Breast epithelium (tissue), 3 donors: ENCODE measurements at regions not wholly inside any gene's neighbourhood (a gene's known extent, or its start where the extent isn't known, plus 50 kb on each side); places are given as distances from the start of the nearest gene placed in this dataset.

Experiments
- POLR2A ChIP-seq: fragments of 450-650 bp; IDR thresholded peaks from one replicate; pipeline ENCODE4 v1.6.1; 2016; ENCODE audit warnings: antibody characterized with exemption, mild to moderate bottlenecking, moderate library complexity
- TF ChIP-seq, protein P1 (sequence below), 3 donors: fragments of 450-650 bp; IDR thresholded peaks; one replicate each; pipeline ENCODE4 v1.5.1; 2016 to 2017; ENCODE audit warnings: antibody characterized with exemption in 3 of 3, mild to moderate bottlenecking in 3 of 3, moderate library complexity in 3 of 3

DNA sequence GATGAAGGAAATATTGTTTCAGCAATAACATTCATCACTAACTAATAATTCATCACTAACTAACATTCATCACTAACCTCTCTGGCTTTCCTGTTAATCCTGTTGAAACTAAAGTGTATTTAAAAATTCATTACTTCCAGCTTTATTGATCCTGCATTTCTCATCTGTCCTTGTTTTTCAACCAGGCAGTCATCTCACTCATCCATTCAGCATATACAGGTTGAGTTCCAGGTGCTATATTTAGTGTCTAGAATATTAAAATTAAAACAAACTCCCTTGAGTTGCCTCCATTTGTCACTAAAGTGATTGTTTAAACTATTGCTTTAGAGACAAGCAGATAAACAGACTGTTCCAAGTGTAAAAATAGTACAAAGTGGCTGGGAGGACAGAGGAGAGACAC lies 58.1 kb downstream of the ATXN7L3B start:
- no peak for TF ChIP-seq POLR2A
- TF ChIP-seq, protein P1, sequence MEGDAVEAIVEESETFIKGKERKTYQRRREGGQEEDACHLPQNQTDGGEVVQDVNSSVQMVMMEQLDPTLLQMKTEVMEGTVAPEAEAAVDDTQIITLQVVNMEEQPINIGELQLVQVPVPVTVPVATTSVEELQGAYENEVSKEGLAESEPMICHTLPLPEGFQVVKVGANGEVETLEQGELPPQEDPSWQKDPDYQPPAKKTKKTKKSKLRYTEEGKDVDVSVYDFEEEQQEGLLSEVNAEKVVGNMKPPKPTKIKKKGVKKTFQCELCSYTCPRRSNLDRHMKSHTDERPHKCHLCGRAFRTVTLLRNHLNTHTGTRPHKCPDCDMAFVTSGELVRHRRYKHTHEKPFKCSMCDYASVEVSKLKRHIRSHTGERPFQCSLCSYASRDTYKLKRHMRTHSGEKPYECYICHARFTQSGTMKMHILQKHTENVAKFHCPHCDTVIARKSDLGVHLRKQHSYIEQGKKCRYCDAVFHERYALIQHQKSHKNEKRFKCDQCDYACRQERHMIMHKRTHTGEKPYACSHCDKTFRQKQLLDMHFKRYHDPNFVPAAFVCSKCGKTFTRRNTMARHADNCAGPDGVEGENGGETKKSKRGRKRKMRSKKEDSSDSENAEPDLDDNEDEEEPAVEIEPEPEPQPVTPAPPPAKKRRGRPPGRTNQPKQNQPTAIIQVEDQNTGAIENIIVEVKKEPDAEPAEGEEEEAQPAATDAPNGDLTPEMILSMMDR (IDR thresholded peaks at IDR 0.05), result no peak
